GM21786 (cell line): ENCODE measurements at regions not wholly inside any gene's neighbourhood (a gene's known extent, or its start where the extent isn't known, plus 50 kb on each side); places are given as distances from the start of the nearest gene placed in this dataset.
A peak's percentile ranks its signal among the peaks of the same experiment; 100 is the strongest.

Source experiments
- ATAC-seq: cut with Tn5 transposase; IDR thresholded peaks from one replicate; pipeline ENCODE4 v1.9.1; 2021; ENCODE audit not compliant: unreplicated experiment

DNA sequence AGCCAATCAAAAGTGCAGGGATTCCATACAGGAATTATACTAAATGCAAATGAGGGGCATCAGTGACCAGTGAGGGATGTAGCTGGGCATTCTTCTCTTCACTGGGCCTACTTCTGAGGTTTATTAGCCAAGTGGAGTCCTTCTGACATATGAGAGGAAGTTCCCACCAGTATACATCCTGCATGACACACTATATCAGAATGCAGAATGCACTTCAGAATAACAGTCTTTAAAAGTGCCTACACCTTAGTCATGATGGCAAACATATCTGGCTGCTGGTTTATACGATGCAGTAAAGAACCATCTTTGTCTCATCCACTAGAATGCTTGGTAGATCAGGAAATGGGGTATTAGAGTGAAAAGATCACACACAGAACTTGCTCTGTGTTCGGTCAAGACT, 180.3 kb upstream of the PPARGC1A start:
- ATAC-seq = no peak

DNA sequence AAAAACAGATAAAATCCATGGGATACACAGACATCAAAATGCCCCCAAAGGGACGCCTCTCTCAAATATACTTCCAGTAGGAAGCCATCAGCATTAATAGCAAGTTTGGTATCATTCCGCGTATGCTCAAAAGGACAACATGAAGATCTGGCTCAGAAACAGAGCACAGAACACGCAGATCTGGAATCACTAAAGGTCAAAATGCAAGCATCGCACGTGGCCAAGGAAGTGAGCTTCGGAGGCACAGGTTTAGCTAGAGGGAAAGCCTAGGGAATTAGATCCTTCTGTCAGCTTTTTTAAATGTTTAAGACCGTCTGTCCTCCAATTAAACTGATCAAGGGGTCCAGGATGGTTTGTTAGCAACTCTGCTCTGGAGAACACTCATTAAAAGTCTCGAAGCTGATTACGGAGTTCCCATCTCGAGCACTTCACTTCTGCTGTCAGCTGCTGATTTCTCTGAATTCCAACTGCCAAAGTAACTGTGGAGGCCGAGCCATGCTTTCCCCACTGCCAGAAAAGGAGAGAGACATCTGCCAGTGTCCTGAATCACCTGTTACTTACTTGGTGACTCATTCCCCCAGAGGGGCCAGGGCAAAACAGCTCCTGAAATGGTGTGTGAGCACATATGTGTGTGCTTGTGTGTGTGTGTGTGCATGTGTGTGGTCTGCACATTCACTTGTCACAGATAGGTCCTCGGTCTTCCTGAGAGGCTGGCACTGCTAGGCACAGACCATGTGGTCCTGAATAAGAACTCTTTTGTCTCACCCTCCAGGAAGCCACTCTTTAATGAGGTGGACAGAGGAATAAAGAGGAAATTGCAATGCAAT, 177.7 kb upstream of the PPARGC1A start:
- ATAC-seq = no peak

DNA sequence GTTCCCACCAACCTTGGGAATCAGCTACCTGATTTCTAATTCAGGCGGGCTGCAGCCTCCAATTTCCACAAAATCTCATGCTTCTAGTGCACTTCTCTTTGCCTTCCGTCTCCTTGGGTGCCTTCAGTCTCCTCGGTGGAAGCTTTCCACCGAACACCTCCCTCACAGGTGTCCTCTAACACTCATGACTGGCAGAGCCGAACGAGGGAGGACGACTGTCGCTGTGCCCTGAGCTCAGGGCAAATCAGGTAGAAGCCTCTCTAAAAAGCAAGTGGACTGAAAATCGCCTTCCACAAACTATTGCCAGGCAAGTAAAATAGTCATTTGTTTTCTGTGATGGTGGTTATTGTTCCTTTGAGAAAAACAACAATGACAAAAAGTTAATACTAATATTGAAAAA, 176.1 kb upstream of the PPARGC1A start:
- no peak for ATAC-seq

DNA sequence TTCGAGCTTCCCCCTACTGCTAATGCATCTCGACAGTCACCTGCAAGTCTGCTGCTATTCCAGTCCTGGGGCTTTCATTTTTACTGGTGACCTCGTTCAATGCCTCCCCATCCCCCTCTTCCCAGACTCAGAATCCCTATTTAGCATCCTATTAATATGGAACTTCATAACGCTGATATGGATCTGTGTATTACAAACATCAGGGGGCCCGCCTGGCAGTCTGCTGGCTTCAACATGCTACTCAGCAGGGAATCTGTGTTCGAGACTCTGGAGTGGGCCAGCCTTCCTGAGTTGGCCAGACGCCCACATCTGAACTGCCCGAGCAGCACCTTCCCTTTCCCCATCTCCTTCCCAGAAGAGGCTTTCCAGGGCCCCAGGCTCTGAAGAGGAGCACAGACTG, 173.9 kb upstream of the PPARGC1A start:
- ATAC-seq = no peak

DNA sequence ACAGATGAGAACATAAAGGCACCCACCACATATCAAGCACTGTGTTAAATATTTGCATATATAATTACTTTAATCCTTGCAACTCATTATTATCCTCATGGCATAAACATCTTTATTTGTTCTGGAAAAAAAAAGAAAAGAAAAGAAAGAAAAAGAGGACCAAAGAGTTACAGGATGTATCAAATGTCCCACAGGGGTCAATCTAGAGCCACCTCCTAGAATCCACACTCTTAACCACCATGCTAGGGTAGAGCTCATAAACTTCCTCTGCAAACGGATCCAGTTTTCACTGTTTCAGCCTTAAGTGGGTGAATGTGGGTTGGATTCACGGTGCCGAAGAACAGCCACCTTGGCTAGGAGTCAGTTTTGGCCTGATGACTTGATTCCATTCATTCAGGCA, 171.1 kb upstream of the PPARGC1A start:
- no peak for ATAC-seq

DNA sequence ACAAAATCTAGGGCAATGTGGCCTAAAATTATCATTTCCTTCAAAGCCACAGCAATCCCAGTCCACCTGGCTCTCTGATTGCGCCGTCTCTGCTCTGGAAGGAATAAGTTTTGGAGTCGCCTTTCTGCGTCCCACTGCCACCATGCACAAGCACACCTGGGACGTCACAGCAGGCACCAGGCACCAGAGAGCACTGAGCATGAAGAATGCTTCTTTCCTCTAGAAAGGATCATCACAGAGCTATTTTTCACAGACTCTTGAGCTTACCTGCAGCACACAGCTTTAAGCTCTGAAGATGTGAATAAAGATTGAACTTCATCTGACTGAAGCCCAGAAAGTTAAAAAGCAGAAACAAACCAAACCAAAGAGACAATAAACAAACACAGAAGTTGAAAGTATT, 170.0 kb upstream of the PPARGC1A start:
- ATAC-seq = no peak

DNA sequence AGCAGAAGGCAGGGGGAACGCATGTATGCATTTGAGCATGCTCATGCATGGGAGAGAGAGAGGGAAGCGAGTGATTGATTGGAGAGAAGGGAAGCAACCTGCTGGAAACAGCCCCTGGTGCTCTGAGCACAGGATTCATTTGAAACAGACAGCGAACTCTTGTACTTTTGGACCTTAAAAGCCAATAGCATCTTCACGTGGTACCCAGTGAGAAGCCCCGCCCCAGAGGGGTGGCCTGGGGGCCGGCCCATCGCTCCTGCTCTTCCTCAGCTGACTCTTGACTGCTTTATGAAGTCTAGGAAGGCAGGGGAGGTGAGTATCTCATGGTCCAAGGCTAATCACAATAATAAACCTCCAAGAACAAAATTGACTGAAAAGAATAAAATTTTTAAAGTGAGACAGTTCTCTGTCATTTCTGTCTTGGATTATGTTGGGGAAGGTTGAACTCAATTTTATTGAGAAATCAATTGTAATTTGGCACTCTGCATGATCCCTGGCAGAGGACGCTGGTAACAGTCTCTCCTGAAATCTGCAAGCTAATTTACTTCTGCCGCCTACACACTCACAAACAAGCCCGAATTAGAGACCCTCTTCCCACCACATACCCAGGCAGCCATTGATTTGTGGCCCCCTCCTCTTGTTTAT, 168.2 kb upstream of the PPARGC1A start:
- ATAC-seq = no peak

DNA sequence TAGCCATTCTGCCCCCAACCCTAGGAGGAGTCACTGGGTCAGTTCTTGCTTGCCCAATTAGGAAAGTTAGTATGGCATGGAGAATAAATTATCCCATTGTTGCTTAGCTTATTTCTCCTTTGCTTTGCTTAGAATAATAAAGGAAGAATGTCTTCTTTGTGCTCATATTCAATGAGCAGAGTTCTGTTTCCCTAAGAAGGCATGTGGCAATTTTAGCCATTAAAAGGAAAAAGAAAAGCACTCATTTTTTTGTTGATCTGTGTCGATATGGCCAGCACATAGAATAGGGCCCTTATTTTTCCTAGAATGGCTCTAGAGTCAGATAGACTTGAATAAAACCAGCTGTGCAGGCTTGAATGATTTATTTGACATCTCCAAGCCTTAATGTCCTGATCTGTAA, 166.4 kb upstream of the PPARGC1A start:
- ATAC-seq = no peak

DNA sequence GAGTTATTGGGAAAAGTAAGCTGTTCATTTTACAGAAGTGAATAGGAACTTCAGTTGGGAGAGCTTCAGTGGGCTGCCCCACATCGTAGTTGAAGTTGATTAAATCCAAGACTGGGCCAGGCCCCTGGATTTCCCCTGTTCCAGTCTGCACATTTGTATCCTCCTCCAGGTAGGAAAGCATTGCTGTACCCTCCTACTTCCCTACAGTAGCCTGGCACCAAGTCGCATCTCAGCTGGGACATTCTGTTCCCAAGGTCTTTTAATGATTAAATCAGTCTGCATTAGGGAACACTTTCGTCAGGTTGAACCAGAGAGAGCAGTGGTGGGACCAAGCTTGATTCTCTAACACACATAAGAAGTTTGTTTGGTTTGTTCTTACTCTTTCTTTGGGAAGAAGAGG, 165.8 kb upstream of the PPARGC1A start:
- no peak for ATAC-seq

DNA sequence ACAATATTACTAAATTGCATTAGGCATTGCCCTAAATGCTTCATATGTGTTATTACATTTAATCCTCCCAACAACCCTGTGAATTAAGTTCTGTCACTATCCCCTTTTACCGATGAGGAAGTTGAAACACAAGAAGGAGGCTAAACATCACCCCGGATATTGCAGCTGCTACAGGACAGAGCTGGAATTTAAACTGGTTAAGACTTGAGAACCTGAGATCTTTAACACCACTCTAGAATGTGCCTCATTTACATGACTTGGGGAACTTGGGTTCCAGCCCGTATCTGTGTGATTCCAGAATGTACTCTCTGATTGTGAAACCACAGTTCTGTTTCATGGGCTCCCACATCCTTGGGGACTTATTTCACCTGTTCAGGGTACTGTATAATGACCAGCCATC, 165.1 kb upstream of the PPARGC1A start:
- no peak for ATAC-seq

DNA sequence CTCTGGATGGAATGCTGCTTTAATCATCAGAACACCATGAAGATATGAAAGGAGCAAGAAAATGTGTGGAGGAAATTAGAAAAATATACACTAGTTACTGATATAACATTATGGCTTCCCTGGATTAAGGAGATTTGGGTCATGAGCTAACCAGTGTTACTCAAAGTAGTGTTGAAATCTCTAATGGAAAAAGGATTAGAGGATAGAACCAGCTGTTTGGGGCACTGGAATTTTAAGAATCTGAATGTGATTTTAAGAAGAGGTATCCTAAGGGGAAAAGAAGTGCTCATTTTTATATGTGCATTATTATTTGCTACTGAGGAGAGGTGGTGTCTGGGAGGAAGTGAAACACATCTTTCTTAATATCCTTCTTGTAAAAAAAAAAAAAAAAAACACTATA, 164.1 kb upstream of the PPARGC1A start:
- ATAC-seq = no peak

DNA sequence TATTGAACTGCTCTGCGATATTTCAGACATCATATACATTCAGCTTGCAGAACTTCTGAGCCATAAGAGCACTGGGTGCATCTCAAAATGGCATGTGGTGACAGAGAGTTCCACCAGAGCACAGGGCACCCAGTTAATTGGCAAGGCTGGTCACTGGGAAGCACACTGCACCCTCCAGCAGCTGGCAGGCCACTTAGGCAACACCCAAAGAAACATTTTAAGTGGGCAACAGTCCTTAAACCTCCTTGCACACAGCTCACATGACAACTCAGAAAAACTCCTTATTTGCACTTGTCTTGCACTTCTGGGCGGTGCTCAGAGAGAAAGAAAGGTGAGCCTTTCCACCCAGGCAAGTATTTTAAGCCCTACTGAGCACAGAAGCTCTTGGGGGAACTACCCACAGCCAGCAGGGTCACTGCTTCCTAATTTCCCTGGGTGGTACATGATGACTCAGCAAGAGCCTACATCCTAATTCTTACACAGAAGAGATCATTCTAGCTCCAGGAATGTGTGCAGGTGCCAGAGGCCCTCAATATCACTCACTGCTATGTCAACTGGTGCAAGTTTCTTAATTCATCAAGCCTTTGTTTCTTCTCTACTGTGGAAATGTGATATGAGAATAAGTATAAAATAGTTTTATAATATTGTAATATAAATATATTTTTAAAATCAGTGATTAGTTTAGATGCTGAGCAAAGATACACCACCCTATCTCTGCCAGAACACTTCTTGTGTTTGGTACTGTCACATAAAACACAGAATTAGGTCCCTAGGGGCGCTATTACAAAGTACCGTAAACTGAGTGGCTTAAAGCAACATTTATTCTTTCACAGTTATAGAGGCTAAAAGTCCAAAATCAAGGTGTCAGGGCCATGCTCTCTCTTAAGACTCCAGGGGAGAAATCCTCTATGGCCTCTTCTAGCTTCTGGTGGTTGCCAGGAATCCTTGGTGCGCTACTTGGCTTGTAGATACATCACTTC, 155.1 kb upstream of the PPARGC1A start:
- ATAC-seq = no peak

DNA sequence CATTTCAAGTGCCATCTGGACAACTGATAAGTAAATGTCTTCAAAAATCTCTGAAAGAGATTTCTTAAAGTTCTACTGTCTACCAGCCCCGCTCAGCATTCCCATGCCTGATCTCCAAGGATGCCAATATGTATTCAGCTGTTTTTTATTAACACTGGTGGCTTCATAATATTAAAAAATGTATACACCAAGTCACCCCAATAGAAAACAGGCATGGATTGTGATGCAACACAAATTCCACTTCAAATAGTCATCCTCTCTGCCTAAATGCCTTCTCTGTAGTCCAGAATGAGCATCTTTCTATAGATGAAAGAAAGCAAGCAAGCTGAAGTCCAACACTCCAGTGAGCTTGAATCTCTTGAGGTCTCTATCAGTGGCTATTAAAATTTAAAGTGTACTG, 152.2 kb upstream of the PPARGC1A start:
- ATAC-seq = no peak

DNA sequence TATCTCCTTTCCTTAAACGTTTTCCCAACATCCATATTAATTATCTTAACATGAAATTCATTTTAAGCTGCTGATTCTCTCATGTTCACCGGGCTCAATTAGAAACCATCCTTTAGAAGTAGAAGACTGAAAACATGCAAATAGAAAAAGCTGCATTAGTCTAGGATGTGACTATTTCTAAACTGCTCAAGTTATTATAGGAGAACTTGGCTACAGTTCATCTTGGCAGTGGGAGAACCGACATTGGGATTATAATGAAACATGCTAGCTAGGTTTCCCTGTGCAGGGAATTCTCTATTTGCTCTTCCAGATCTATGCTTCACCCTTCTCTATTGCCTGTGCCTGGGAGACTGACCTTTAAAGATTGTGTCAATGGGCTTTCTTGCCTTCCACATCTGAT, 151.0 kb upstream of the PPARGC1A start:
- no peak for ATAC-seq

DNA sequence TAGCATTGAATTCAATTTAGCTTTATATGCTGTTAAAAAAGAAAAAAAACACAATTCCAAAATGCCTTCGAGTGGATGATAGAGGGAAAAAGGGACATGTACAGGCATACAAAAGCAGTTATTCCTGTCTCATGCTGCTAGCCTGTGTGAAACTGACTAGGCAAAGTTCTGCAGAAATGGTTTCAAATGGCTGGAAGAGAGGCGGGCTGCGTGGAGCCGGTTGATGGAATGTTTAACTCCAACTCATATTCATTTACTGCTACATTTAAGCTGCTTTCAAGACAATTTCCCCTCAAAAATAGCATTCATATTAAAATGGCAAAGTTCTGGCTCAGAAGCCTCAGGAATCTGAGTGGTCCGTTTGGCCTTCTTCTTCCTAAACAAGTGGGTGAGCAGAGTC, 143.8 kb upstream of the PPARGC1A start:
- no peak for ATAC-seq

DNA sequence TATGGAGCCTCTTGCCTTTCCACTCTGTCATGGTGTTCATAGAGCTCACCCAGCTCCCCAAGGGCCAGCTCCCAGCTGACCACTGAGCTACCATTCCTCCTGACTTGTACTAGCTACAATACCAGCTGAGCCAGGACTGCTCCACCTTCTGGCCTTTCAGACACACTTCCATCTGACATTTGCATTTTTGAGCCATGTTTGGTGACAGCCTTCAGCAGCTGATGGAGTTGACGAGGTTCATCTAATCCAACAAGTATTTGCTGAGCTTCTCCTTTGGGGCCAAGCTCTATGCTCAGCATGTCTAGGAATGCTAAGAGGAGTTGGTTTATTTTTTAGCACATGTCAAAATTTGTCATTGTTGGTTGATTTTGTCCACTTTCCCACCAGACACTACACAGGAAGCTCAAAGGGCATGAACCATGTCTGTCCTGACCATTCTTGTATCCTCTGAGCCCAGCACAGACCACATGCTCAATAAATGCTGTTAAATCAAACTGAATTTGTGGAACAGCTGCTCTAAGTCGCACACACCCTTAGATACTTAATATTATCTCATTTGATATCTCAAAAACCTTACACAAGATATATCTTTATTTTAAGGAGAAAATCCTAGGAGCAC, 142.6 kb upstream of the PPARGC1A start:
- ATAC-seq = peak; percentile 74

DNA sequence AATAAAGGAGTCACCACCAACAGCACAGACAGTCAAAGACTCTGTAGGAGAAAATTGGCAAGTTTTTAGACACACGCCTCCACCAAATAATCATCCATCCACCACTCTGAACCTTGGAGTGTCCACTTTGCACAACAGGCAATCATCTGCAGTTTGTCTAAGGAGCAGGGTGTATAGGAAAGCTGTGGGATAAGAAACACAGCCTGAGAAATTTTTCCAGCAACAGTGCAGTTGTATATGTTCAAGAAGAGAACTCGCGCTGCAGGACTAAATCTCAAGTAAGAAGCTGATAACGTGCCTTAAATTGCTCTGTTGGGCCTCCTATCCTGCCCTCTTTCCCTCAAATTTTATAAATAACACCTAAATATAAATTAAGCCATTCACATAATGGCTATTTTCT, 136.7 kb upstream of the PPARGC1A start:
- ATAC-seq = no peak

DNA sequence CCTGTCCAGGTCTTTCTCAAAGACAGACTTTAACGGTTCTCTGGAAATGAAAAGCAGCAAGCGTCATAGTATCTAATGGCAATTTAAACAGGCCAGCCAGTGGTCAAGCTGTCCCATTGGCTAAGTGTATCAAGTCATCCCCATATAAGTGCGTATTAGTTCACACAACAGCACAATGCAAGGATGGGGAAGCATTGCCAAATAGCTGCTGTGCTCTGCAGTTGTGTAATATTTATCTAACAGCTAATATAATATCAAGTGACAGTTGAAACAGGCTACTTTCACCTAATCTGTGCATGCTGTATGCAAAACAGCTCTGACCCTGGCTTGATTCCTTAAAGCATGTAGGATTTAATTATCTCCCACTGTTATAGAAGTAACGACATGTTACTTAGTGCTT, 134.8 kb upstream of the PPARGC1A start:
- ATAC-seq = no peak

DNA sequence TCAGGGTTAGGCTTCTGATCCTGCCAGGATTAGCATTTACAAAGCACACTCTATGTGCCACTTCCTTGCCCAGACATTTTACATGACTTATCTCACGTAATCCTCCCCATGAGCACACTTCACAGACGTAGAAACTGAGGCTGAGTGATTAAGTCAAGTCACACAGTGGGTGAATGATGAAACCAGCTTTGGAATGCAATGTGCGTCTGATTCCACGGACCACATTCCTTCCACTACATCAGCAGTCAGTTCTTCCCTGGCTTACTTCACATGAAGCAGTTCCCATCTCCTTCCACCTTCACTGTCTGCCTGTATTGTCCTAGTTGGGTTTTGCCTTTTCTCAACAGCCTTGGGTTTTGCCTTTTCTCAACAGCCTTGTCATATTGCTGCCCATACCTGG, 134.3 kb upstream of the PPARGC1A start:
- no peak for ATAC-seq

DNA sequence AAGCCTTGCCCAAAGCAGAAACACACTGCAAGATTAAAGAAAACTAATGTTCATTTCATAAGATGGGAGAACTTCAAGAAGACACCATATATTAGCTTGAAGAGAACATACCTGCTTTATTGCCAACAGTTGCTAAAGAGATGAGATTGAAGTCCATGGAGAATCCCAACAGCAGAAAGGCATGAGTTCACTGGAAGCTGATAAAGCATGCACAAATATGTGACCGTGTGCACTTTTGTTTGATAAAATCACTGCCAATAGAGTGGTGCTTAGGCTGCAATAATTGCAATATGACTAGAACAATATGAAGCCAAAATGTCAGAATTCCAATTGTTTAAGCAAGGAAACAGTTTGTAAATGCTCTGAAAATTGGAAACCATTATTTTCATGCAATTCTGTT, 125.9 kb upstream of the PPARGC1A start:
- no peak for ATAC-seq
